ENCODE measurements at regions not wholly inside any gene's neighbourhood (a gene's known extent, or its start where the extent isn't known, plus 50 kb on each side); places are given as distances from the start of the nearest gene placed in this dataset.

DNA sequence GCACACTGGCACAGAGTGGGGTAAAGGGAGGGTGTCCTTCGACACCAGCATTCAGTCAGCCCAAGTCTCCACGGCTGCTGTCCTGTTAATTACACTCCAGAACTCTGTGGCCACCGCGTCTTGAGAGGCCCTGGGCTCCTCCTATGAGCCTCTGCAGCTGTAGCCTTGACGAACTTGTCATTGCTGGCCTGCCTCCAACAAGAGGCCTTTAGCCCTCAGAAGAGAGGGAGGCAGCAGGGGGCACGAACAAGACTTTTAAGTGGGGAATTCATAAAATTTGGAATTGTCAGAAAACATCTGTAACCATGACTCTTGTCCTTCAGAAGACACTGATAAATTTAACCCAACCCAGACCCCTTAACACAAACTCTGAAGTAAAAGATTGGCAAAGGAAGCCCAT is 241.9 kb downstream of the UQCRFS1 start:
- CTCF ChIA-PET = no interaction called here
- FAIRE-seq (no peak), DNase-seq (ENCODE audit: low read depth, low spot score) (no peak)
- TF ChIP-seq MYC (IDR thresholded peaks at IDR 0.05; ENCODE audit: low read depth, low read length) = no peak
- no peak for TF ChIP-seq MAX (IDR thresholded peaks at IDR 0.05; ENCODE audit: insufficient read depth, insufficient read length)
- no peak for TF ChIP-seq FOS (IDR thresholded peaks at IDR 0.05; ENCODE audit: borderline replicate concordance, insufficient read depth, low read length)
- no peak for TF ChIP-seq POLR2AphosphoS5 (IDR thresholded peaks at IDR 0.05; ENCODE audit: insufficient read depth, low read depth, low read length)
- TF ChIP-seq EZH2 (IDR thresholded peaks at IDR 0.05; ENCODE audit: borderline replicate concordance, low read depth, low read length, severe bottlenecking) = no peak
- TF ChIP-seq CTCF (IDR thresholded peaks at IDR 0.05; ENCODE audit: extremely low read depth in 1 of 2, insufficient read depth in 1 of 2, low read depth in 1 of 2, low read length in 2 of 2) = no peak
- TF ChIP-seq GATA2 (IDR thresholded peaks at IDR 0.05; ENCODE audit: insufficient read depth, insufficient read length, low read depth, low read length) = no peak
- TF ChIP-seq JUN (IDR thresholded peaks at IDR 0.05; ENCODE audit: borderline replicate concordance, insufficient read depth, insufficient read length, low read depth) = no peak
- no peak for TF ChIP-seq POLR2A (IDR thresholded peaks at IDR 0.05; ENCODE audit: low read depth, low read length)
- BruUV-seq (replicated peaks) = no TSS peak
- Histone ChIP-seq H3K27ac (ENCODE audit: insufficient read depth, low read depth, low read length) (no peak overlapping the region), H2AFZ (ENCODE audit: low read depth, low read length) (no peak overlapping the region), H3K79me2 (ENCODE audit: control insufficient read depth, insufficient read depth, low read length) (no peaks in the 10 kb centered on the region), H3K9ac (replicated peaks; ENCODE audit: extremely low read depth, insufficient read depth, low read length) (no peak overlapping the region), H3K9me1 (replicated peaks; ENCODE audit: control insufficient read depth, extremely low read depth, insufficient read depth, low read length) (no peaks in the 10 kb centered on the region), H3K27me3 (ENCODE audit: control insufficient read depth in 2 of 2, insufficient read depth in 2 of 2, low read length in 2 of 2) (no peaks in the 10 kb centered on the region), H3K36me3 (ENCODE audit: control insufficient read depth in 2 of 2, extremely low read depth in 1 of 2, insufficient read depth in 2 of 2, low read length in 2 of 2) (no peaks in the 10 kb centered on the region), H3K4me2 (ENCODE audit: insufficient read depth, low read length) (no peak overlapping the region), H4K20me1 (replicated peaks; ENCODE audit: control insufficient read depth, extremely low read depth, insufficient read depth, low read length) (no peaks in the 10 kb centered on the region), H3K4me3 (replicated peaks in 1 of 3; ENCODE audit: insufficient read depth in 1 of 3, low read depth in 1 of 3, low read length in 3 of 3) (no peak overlapping the region), H3K4me1 (ENCODE audit: control insufficient read depth, extremely low read depth, insufficient read depth, low read length) (no peaks in the 10 kb centered on the region), H3K9me3 (replicated peaks; ENCODE audit: control insufficient read depth, insufficient read depth, low read length) (peaks cover 8% of the 10 kb centered on the region)
- dilution Hi-C loops (cut with MboI; ENCODE audit: extremely low pct_ligation_motif_present, low sequenced_read_pairs) (no loop called here), intact Hi-C loops (cut with micrococcal nuclease) (no loop called here)
- POLR2A ChIA-PET = no interaction called here

Measured in endothelial cell of umbilical vein (primary cell).